IMR-90 (cell line): ENCODE measurements at regions not wholly inside any gene's neighbourhood (a gene's known extent, or its start where the extent isn't known, plus 50 kb on each side); places are given as distances from the start of the nearest gene placed in this dataset.

Experiments
- BHLHE40 ChIP-seq: fragments of 150-350 bp; IDR thresholded peaks from 2 replicates; pipeline ENCODE4 v1.6.1; 2016; ENCODE audit warnings: mild to moderate bottlenecking, low read depth, low read length
- CEBPB ChIP-seq: IDR thresholded peaks from 2 replicates; pipeline ENCODE4 v1.6.1; 2012; ENCODE audit warnings: low read depth, low read length, improper control_type of control experiment
- NFE2L2 ChIP-seq: fragments of 150-350 bp; IDR thresholded peaks from 2 replicates; pipeline ENCODE4 v1.6.1; 2016; ENCODE audit warnings: low read depth, mild to moderate bottlenecking, low read length
- POLR2A ChIP-seq: IDR thresholded peaks from 2 replicates; pipeline ENCODE4 v1.6.1; 2012; ENCODE audit warnings: mild to moderate bottlenecking, low read depth, low read length
- RAD21 ChIP-seq: IDR thresholded peaks from 2 replicates; pipeline ENCODE4 v1.6.1; 2012; ENCODE audit warnings: low read length, improper control_type of control experiment
- TF ChIP-seq, protein P1 (sequence below): conservative IDR thresholded peaks from 2 replicates; pipeline ENCODE4 v1.5.1; 2012; ENCODE audit warnings: mild to moderate bottlenecking, low read depth, low read length, improper control_type of control experiment

DNA sequence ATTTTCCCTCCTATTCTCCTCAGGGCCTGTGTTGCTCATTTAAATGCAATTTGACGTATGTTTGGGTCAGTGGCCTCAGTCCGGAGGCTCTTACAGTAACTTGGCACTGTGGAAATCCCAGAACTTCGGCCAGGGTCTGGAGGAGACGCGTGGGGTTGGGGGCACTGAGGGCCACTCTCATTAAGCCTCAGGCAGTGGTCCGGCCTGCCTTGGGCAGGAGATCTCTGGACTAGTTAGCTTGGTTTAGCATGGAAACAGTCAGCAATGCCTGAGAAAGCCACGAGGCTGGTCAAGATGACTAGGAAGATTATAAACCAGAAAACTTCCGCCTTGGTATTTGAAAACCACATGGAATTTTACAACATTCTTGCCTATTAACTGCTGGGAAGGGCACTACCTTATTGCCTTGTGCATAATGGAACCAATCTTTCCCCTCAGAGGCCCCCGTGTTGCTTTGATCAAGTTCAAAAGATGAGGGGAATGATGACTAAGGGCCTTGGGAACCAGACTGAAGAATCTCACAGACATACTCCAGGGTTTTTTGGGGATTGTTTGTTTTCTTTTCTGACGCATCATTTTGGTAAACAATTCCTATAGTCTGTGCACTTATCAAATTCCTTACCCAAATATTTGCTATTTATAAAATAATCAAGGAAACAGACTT, 206.0 kb upstream of the PREP start (continued):
- TF ChIP-seq, protein P1, sequence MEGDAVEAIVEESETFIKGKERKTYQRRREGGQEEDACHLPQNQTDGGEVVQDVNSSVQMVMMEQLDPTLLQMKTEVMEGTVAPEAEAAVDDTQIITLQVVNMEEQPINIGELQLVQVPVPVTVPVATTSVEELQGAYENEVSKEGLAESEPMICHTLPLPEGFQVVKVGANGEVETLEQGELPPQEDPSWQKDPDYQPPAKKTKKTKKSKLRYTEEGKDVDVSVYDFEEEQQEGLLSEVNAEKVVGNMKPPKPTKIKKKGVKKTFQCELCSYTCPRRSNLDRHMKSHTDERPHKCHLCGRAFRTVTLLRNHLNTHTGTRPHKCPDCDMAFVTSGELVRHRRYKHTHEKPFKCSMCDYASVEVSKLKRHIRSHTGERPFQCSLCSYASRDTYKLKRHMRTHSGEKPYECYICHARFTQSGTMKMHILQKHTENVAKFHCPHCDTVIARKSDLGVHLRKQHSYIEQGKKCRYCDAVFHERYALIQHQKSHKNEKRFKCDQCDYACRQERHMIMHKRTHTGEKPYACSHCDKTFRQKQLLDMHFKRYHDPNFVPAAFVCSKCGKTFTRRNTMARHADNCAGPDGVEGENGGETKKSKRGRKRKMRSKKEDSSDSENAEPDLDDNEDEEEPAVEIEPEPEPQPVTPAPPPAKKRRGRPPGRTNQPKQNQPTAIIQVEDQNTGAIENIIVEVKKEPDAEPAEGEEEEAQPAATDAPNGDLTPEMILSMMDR = no peak
- TF ChIP-seq CEBPB = 0 out of 2 replicates have a peak, but pooled peaks have one; percentile 14
- peak; percentile 57 for TF ChIP-seq NFE2L2
- peak; percentile 2; the same call in 1 of the 2 replicates for TF ChIP-seq RAD21
- peak; percentile 50; the same call in 1 of the 2 replicates for TF ChIP-seq BHLHE40
- peak; percentile 55; the same call in 1 of the 2 replicates for TF ChIP-seq POLR2A
